ENCODE measurements at regions not wholly inside any gene's neighbourhood (a gene's known extent, or its start where the extent isn't known, plus 50 kb on each side); places are given as distances from the start of the nearest gene placed in this dataset.

DNA sequence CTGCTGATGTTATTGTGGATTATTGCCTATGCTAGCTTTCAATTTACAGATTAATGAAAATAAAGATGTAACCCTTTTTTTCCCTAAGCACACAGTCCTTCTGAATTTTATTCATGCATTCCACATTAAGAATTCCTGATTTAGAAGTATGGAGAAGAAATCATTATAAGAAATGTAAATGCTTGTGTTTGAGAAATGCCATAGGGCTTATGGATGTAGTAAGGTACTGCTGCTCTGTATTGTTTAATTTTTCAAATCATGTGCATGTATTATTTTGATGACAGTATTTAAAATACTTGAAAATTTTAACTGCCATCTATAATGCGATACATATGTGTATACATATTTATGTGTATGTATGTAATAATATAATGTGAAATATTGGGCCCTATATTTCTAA is 167.1 kb upstream of the SOX5 start:
- H3K27ac ChIP-seq (ENCODE audit: extremely low read length, insufficient read depth, low read length) = no peak overlapping the region
- 0% methylated on average over 1 of the region's 1 CpG for WGBS (ENCODE audit: low lambda C conversion rate)
- TF ChIP-seq FOXM1 (CRISPR knock-in tag; IDR thresholded peaks at IDR 0.05) (no peak), NR3C1 (CRISPR knock-in tag; IDR thresholded peaks at IDR 0.05) (no peak), SP5 (CRISPR knock-in tag; IDR thresholded peaks at IDR 0.05; ENCODE audit: borderline replicate concordance, low read depth) (no peak), ZNF317 (CRISPR knock-in tag; IDR thresholded peaks at IDR 0.05) (no peak), FOSL2 (CRISPR knock-in tag; IDR thresholded peaks at IDR 0.05) (no peak), SIN3A (IDR thresholded peaks at IDR 0.05; ENCODE audit: borderline replicate concordance, low read depth, low read length) (no peak), MAZ (IDR thresholded peaks at IDR 0.05; ENCODE audit: borderline replicate concordance, low read depth, low read length) (no peak), MAZ (CRISPR knock-in tag; IDR thresholded peaks at IDR 0.05; ENCODE audit: low read depth) (no peak), ZNF747 (CRISPR knock-in tag; IDR thresholded peaks at IDR 0.05; ENCODE audit: borderline replicate concordance) (no peak), AFF4 (CRISPR knock-in tag; IDR thresholded peaks at IDR 0.05) (no peak), ZNF441 (CRISPR knock-in tag; IDR thresholded peaks at IDR 0.05; ENCODE audit: borderline replicate concordance) (no peak), ZBTB44 (CRISPR knock-in tag; IDR thresholded peaks at IDR 0.05) (no peak), SAP130 (CRISPR knock-in tag; IDR thresholded peaks at IDR 0.05; ENCODE audit: low read depth) (no peak), ATF7-NPFF (CRISPR knock-in tag; IDR thresholded peaks at IDR 0.05; ENCODE audit: low read depth) (no peak), MXI1 (IDR thresholded peaks at IDR 0.05; ENCODE audit: borderline replicate concordance, low read depth, low read length) (no peak), KLF9 (CRISPR knock-in tag; IDR thresholded peaks at IDR 0.05; ENCODE audit: low read depth) (no peak), ZNF468 (CRISPR knock-in tag; IDR thresholded peaks at IDR 0.05) (no peak), NR2F2 (IDR thresholded peaks at IDR 0.05; ENCODE audit: borderline replicate concordance, low read depth) (no peak), GZF1 (CRISPR knock-in tag; IDR thresholded peaks at IDR 0.05) (no peak), LBX2 (CRISPR knock-in tag; IDR thresholded peaks at IDR 0.05; ENCODE audit: borderline replicate concordance) (no peak), ZSCAN9 (CRISPR knock-in tag; IDR thresholded peaks at IDR 0.05; ENCODE audit: borderline replicate concordance) (no peak)
- no peaks in the 10 kb centered on the region for H4K20me1 ChIP-seq (ENCODE audit: insufficient read depth, low read length)
- H3K36me3 ChIP-seq (replicated peaks in 1 of 2; ENCODE audit: control insufficient read depth in 1 of 2, insufficient read depth in 2 of 2, low read length in 2 of 2) = no peaks in the 10 kb centered on the region
- no peaks in the 10 kb centered on the region for H3K9me3 ChIP-seq (ENCODE audit: low read length)
- intact Hi-C loops (cut with micrococcal nuclease; ENCODE audit: unreplicated experiment) (no loop called here), in situ Hi-C loops (cut with HindIII; ENCODE audit: extremely low pct_ligation_motif_present, low pct_unique_long_range_greater_than_20kb) (no loop called here)
- BruUV-seq (replicated peaks) = no TSS peak
- no peak overlapping the region for H2AFZ ChIP-seq (ENCODE audit: low read length)
- H3K79me2 ChIP-seq (ENCODE audit: insufficient read depth, low read length) = no peaks in the 10 kb centered on the region
- DNase-seq (ENCODE audit: low spot score) (no peak), ATAC-seq (no peak), FAIRE-seq (no peak)
- H3K4me3 ChIP-seq (replicated peaks in 1 of 3; ENCODE audit: insufficient read depth in 1 of 3, low read depth in 2 of 3, low read length in 3 of 3) = no peak overlapping the region
- H3K4me2 ChIP-seq (ENCODE audit: low read depth, low read length) = no peak overlapping the region
- no peaks in the 10 kb centered on the region; a peak in 1 of 5 replicates for H3K27me3 ChIP-seq (ENCODE audit: control insufficient read depth in 1 of 2, insufficient read depth in 2 of 2, low read length in 2 of 2)
- H3K4me1 ChIP-seq (ENCODE audit: insufficient read depth, low read length) = no peaks in the 10 kb centered on the region
- H3K9ac ChIP-seq (ENCODE audit: insufficient read depth, low read depth, low read length) = no peak overlapping the region
- ChIA-PET CTCF (ENCODE audit: low intra/inter-chr PET ratio, low total read pairs) (no interaction called here), POLR2A (no interaction called here)

Data from HepG2 (cell line).